AG09309 (cell line): ENCODE measurements at regions not wholly inside any gene's neighbourhood (a gene's known extent, or its start where the extent isn't known, plus 50 kb on each side); places are given as distances from the start of the nearest gene placed in this dataset.

Experiments used
- DNase-seq: peaks from one replicate; pipeline ENCODE4 v3.0.0-alpha.2; 2010; ENCODE audit warnings: low read depth
- H3K4me3 ChIP-seq: 2 replicates; pipeline ENCODE4 v1.5.1; 2011; ENCODE audit warnings: mild to moderate bottlenecking, low read depth, low read length, moderate library complexity; ENCODE audit not compliant: control insufficient read depth
- TF ChIP-seq, protein P1 (sequence below): IDR thresholded peaks from 2 replicates; pipeline ENCODE4 v1.5.1; 2011; ENCODE audit warnings: mild to moderate bottlenecking, low read depth, low read length, inconsistent platforms; ENCODE audit not compliant: insufficient read depth, control insufficient read depth; ENCODE audit errors: missing control alignments

DNA sequence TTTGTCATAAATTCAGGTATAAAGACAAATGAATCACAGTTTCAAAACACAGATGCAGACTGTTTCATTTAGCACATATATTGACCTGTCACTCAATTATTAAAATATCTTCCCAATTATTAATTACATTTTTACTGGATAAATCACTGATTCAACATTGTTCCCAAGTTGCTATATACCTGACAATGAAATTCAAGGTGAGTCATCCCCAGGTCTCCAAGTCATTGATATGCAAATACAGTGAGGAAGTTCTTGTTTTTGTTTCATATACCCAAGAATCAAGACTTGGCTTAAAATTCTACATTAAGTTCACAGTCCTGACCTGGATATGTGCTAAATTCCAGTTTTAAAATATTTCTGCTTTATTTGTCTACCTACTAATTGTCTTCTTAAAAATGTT is 599.3 kb upstream of the PSMD7 start:
- no peak overlapping the region for H3K4me3 ChIP-seq
- TF ChIP-seq, protein P1, sequence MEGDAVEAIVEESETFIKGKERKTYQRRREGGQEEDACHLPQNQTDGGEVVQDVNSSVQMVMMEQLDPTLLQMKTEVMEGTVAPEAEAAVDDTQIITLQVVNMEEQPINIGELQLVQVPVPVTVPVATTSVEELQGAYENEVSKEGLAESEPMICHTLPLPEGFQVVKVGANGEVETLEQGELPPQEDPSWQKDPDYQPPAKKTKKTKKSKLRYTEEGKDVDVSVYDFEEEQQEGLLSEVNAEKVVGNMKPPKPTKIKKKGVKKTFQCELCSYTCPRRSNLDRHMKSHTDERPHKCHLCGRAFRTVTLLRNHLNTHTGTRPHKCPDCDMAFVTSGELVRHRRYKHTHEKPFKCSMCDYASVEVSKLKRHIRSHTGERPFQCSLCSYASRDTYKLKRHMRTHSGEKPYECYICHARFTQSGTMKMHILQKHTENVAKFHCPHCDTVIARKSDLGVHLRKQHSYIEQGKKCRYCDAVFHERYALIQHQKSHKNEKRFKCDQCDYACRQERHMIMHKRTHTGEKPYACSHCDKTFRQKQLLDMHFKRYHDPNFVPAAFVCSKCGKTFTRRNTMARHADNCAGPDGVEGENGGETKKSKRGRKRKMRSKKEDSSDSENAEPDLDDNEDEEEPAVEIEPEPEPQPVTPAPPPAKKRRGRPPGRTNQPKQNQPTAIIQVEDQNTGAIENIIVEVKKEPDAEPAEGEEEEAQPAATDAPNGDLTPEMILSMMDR, result no peak

DNA sequence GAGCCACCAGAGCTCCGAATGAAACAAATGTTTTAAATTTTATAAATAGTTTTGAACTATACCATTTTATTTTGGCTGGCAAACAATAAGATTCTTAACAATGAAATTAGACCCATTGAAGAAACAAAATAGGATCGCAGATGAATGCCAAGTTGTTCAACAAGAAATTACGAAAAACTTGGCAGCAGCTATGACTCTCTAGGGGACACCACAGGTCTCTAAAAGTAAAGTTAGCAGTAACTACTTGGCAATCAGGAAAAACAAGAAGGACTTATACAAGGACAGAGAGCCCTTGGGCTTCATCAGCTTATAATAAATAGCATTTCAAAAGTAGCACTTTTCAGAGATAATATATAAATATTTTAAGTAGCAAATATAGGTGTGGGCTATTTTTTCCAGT is 603.8 kb upstream of the PSMD7 start:
- H3K4me3 ChIP-seq, result no peak overlapping the region
- no peak for DNase-seq
- TF ChIP-seq, protein P1, result no peak

More for the DNA sequence above, 599.3 kb upstream of the PSMD7 start:
- no peak for DNase-seq

DNA sequence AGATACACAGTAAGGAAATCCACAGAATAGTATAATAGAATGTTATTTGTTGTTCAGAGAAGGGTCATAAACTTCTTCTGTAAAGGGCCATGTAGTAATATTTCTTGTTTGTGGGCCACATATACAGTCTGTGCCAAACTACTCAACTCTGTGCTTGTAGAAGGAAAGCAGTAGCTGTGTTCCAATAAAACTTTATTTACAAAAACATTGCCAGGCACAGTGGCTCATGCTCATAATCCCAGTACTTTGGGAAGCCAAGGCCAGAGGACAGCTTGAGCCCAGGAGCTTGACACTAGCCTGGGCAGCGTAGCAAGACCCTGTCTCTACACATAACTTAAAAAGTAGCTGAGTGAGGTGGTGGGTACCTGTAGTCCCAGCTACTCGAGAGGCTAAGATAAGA is 612.8 kb upstream of the PSMD7 start:
- TF ChIP-seq, protein P1, result no peak

DNA sequence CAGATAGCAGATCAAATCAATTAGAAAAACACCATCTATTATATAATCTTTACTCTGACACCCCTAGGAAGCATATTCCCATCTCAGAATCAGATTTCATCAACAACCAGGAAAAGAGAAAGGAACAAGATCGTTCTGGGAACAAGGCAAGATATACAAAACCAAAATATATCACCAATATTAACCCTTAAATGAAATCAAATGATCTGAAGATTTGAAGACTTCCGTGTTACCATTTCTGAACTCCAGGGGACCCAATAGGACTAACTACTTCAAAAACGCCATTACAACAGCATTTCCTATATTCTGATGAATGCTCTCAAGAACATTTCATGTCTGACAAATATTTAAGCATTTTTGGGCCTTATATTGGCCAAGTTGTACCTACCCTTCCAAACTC is 624.2 kb upstream of the ZFHX3 start:
- TF ChIP-seq, protein P1, result no peak
- H3K4me3 ChIP-seq, result no peak overlapping the region
- no peak for DNase-seq

More for the DNA sequence above, 612.8 kb upstream of the PSMD7 start:
- no peak for DNase-seq
- H3K4me3 ChIP-seq, result no peak overlapping the region

DNA sequence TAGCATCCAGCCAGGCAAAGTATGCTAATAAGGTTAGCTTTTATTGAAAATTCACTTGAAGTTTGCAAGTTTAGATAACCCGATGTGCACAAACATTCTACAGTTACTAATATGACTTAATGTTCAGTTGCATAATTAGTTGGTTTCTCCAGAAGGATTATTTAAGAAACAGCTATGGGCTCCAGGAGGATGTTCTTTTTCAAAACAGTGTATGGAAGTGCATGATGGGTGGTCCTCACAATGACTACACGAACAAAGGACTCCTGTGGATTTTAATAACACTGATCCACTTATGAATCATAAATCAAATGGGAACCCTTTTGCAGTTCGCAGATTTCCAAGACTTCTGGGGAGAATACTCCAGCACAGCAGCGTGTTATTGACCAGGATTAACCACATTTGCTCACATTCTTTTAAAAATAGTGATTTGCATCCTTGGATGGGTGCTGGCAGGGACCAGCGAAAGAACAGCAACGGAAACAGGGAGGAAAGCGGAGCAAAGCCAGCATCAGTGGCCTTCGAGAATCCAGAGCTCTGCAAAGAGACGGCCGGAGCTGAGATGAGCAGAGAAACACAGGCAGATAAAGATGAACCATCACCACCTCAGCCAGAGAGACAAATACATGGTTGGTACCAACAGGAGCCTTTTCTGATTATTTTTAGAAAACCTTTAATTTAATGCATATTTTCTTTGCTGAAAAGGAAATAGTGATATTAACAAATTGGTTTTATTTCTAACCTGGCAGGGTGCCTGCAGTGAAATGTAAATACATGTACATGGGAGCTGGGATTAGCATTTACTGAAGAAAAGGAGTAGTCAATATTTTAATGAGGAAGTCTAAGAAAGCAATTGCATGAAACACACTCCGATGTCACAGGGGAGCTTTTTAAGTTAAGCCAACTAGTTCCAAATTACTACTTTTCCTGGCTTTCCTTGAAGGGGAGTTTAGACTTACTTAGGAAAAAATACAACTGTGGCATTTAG is 623.2 kb upstream of the ZFHX3 start:
- no peak overlapping the region for H3K4me3 ChIP-seq
- TF ChIP-seq, protein P1, result no peak
- no peak for DNase-seq

DNA sequence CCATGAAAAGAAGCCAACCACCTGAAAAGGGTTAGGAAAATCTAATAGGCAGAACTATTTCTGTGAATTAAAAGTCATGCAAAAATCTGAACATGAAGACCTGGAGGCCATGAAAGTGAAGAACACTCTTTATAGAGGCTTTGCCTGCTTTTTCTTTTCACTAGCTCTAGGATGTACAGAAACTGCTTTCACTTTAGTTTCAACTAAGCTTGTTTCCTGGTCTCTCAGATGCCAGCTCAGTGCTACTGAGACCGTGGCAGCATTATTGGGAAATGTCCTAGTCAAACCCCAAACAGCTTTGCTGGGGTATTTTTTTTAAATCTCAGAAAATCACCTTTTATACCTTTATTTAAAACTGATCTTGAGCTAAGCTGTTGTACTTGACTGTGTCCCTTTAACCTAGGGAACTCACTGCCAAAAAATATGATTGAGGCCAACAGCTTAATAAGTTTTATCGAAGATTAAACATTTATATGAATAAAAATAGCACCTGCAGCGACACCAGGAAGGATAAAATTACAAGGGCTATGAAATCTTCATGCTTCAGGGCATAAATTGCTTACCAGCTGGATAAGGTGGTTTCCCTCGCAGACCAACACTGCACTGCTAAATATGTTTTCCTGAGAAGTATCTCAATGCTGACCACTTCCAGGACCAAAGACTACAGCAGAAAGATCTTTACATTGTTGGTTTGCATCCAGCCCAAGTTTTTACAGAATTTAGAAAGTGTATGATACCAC is 621.8 kb upstream of the ZFHX3 start:
- TF ChIP-seq, protein P1, result no peak
- DNase-seq, result no peak
- no peak overlapping the region for H3K4me3 ChIP-seq
